H54 (cell line): ENCODE measurements at regions not wholly inside any gene's neighbourhood (a gene's known extent, or its start where the extent isn't known, plus 50 kb on each side); places are given as distances from the start of the nearest gene placed in this dataset.
"Not testable (repeated sequence)": the region's sequence is repeated elsewhere in the genome, so short reads cannot be mapped to it uniquely, and the experiment has no call there.

Experiments used
- DNase-seq: peaks from one replicate; pipeline ENCODE4 v3.0.0; 2011; ENCODE audit warnings: low spot score, mixed read lengths; ENCODE audit not compliant: insufficient read length
- FAIRE-seq: peaks from 3 replicates; lab custom pipeline; 2011; peaks lifted over from hg19 to GRCh38; lab: Jason Lieb, UNC
- POLR2A ChIP-seq: IDR thresholded peaks from 2 replicates; pipeline ENCODE4 v1.6.1; 2011; ENCODE audit warnings: low read depth, mild to moderate bottlenecking, low read length

GRCh38 chr6:144372116-144372515 is 87.0 kb downstream of the UTRN start:
- FAIRE-seq (no peak), DNase-seq (no peak)
- TF ChIP-seq POLR2A: no peak

GRCh38 chr6:144372611-144373594 is 87.8 kb downstream of the UTRN start:
- no peak for TF ChIP-seq POLR2A
- FAIRE-seq (no peak), DNase-seq (no peak)

DNA sequence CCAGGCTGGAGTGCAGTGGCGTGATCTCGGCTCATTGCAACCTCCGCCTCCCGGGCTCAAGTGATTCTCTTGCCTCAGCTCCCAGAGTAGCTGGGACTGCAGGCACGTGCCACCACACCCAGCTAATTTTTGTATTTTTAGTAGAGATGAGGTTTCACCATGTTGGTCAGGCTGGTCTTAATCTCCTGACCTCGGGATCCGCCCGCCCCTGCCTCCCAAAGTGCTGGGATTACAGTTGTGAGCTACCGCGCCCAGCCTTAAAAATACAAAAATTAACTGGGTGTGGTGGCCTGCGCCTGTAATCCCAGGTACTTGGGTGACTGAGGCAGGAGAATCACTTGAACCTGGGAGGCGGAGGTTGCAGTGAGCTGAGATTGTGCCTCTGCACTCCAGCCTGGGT is 89.4 kb downstream of the UTRN start:
- not testable (repeated sequence) for FAIRE-seq, DNase-seq

DNA sequence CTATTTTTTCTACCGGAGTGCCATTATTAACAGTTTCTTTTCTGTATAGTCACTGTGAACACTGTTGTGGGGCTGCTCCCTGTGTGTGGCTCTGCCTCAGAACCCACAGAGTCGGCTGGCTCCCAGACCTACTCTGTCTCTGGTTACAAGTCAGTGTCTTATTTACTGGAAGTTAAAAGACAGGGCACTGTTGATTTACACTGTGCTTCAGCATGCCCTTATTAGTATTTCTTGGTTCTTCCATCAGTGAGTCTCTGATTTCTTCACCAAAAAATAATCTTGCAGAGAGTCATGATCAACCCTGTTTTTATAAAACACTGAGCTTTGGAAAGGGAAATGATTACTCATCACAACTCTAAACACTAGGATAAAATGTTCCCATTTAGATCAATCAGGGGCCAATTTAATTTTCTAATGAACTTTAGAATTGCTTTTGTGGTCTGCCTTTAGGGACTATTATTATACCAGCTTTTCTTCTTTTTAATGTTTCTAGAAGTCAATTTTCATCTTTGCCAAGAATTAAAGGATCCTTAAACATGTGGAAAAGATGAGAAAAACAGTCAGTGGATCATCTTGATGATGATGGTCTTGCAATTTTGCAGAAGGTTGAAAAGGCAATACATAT is 92.6 kb downstream of the UTRN start:
- no peak for FAIRE-seq
- DNase-seq: no peak
- TF ChIP-seq POLR2A: no peak

GRCh38 chr6:144378437-144378836 is 93.3 kb downstream of the UTRN start:
- no peak for TF ChIP-seq POLR2A
- DNase-seq (no peak), FAIRE-seq (no peak)

DNA sequence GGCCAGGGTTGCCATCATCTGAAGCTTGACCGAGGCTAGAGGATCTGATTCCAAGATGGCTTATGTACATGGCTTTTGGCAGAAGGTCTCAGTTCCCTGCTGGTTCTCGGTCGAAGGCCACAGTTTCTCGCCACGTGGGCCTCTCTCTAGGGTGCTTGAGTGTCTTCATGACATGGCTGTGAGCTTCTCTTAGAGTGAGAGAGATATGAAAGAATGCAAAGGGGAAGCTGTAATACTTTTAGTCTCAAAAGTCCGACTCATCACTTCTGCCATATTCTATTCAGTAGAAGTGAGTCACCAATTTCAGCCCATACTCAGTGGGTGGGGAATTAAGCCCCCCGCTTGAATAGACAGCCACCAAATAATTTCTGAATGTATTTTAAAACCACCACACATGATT is 94.2 kb downstream of the UTRN start:
- TF ChIP-seq POLR2A: no peak
- DNase-seq (no peak), FAIRE-seq (no peak)

DNA sequence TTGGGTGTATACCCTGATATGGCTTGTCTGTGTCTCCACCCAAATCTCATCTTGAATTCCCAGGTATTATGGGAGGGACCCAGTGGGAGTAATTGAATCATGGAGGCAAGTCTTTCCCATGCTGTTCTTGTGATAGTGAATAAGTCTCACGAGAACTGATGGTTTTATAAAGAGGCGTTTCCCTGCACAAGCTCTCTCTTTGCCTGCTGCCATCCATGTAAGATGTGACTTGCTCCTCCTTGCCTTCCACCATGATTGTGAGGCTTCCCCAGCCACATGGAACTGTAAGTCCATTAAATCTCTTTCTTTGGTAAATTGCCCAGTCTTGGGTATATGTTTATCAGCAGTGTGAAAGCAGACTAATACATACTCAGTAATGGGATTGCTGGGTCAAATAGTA is 96.4 kb downstream of the UTRN start:
- not testable (repeated sequence) for DNase-seq, FAIRE-seq

- TF ChIP-seq POLR2A: no peak
- no peak for FAIRE-seq
- DNase-seq: no peak
These were observed 98.2 kb downstream of the UTRN start for GRCh38 chr6:144383336-144383735.

DNA sequence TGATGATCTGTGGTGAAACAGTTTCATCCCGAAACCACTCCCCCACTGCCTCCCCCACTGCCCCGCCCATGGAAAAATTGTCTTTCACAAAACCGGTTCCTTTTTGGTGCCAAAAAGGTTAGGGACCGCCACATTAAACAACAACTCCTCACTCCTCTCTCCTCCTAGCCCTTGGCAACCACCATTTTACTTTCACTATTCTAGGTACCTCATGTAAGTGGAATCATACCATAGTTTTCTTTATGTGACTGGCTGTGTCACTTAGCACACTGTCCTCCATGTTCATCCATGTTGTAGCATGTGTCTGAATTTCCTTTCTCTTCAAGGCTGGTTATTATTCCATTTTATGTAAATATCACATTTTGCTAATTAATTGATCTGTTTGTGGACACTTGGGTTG is 99.3 kb downstream of the UTRN start:
- DNase-seq: no peak
- no peak for TF ChIP-seq POLR2A
- FAIRE-seq: no peak

DNA sequence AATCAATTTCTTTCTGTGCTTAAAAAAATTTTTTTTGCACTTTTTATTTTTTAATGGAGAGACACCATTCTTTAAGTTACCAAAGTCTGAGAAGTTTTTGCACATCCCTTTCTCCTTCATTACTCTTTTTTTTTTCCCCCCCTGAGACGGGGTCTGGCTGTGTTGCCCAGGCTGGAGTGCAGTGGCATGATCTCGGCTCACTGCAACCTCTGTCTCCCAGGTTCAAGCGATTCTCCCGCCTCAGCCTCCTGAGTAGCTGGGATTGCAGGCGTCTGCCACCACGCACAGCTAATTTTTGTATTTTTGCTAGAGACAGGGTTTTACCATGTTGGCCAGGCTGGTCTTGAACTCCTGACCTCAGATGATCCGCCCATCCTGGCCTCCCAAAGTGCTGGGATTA is 104.3 kb downstream of the UTRN start:
- not testable (repeated sequence) for FAIRE-seq

GRCh38 chr6:144390202-144390601 is 105.1 kb downstream of the UTRN start:
- FAIRE-seq: no peak
- DNase-seq: no peak
- TF ChIP-seq POLR2A: no peak

More for the DNA sequence above, 104.3 kb downstream of the UTRN start:
- DNase-seq: not testable (repeated sequence)

DNA sequence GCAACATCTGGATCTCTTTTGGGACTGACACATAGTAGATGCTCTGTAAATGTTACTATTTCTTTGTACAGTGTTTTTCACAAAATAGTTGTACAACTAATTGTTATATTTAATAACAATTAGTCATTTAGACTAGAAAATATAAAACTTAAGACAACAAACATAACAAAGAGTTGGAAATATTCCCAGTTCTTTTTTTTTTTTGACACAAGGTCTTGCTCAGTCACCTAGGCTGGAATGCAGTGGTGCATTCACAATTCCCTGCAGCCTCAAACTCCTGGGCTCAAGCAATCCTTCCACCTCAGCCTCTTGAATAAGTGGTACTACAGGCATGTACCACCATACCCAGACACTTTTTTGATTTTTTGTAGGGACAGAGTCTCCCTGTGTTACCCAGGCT is 105.8 kb downstream of the UTRN start:
- FAIRE-seq: no peak

DNA sequence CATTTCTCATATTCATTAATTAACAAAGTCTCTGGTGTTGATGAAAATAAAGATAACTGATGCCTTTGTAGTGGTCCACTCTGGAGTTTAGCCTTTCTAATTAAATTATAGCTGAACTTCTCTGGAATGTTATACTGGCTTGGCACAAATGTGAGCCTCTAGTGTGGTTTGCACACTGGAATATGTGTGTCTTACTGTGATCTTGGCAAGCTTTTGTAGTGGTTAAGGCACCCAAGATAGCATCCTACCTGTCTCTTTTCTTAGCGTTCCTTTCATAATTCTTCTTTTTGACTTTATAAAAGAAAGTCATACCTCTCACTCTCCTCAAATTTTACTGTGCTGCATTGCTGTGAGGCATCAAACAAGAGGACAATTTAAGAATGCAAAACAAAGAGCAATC is 107.4 kb downstream of the UTRN start:
- DNase-seq: no peak
- no peak for FAIRE-seq
- no peak for TF ChIP-seq POLR2A

More for the DNA sequence above, 105.8 kb downstream of the UTRN start:
- TF ChIP-seq POLR2A: no peak
- no peak for DNase-seq

- FAIRE-seq: peak; percentile 85
- no peak for DNase-seq
These were observed 109.1 kb downstream of the UTRN start for GRCh38 chr6:144394210-144394609.

DNA sequence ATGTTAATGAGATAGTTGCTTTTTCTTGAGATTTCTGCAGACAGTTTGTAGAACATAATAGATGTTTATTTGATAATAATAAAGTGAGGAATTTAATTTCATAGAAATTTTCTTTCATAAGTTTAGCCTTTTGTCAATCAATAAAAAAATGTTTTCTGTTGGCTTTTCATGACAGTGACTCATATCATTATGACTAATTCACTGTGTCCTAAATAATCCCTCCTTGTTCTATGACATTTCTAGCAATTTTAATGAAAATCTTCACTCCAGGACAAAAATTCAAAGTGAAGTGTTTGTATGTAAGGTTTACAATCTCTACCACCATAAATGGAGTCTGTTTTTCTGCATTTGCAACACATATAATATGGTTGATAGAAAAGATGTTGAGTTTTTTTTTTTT is 109.9 kb downstream of the UTRN start:
- FAIRE-seq (no peak), DNase-seq (no peak)
- no peak for TF ChIP-seq POLR2A

More at GRCh38 chr6:144394210-144394609, 109.1 kb downstream of the UTRN start:
- TF ChIP-seq POLR2A: no peak
